HG02798 (cell line): ENCODE measurements at regions not wholly inside any gene's neighbourhood (a gene's known extent, or its start where the extent isn't known, plus 50 kb on each side); places are given as distances from the start of the nearest gene placed in this dataset.
"Not testable (repeated sequence)": the region's sequence is repeated elsewhere in the genome, so short reads cannot be mapped to it uniquely, and the experiment has no call there.

Experiments
- ATAC-seq: cut with Tn5 transposase; IDR thresholded peaks from one replicate; pipeline ENCODE4 v1.9.1; 2021; ENCODE audit warnings: mild to moderate bottlenecking; ENCODE audit not compliant: unreplicated experiment, poor library complexity

DNA sequence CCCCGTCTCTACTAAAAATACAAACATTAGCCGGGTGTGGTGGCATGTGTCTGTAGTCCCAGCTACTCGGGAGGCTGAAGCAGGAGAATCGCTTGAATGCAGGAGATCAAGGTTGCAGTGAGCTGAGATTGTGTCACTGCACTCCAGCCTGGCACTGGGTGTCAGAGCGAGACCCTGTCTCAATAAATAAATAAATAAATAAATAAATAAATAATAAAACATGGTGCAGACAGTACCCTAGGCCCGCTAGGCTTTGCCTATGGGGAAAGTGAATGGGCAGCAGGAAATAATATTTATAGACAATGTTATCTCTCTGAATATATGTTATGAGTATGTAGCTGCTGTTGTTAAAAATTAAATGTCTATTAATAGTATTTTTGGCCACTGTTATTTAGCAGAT is 130.4 kb downstream of the LARP7 start:
- ATAC-seq = no peak

DNA sequence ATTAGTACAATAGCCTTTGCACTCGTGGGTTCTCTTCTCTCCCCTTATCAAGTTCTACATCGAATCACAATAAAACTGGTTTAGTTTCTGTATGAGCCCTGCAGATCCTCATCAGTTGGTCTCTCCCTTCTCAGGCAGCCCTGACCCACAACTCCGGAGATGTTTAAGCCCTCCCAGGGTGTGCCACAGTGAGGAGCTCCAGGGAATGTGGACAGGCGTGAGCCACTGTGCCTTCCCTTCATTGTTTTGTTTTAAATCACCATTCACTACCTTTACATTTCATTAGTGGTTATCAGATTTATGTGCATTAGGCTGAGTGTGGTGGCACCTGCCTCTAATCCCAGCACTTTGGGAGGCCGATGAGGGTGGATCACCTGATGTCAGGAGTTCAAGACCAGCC is 133.2 kb downstream of the LARP7 start:
- ATAC-seq = no peak

DNA sequence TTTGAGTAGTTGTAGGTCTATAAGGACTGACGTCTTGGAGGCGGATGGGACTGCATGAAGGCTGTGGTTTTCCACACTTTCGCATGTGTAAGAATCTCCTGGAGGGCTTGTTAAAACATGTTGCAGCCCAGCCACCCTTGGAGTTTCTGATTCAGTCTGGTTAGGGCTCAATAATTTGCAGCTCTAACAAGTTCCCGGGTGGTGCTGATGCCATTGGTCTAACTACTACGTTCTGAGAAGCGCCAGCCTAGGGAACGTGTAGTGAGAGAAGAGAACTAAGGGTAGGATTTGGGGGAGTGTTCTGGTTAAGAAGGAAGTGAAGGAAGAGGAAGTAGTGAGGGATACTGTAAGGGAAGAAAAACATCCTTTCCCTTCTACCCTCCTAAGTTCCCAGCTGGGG is 138.9 kb downstream of the LARP7 start:
- ATAC-seq = no peak

DNA sequence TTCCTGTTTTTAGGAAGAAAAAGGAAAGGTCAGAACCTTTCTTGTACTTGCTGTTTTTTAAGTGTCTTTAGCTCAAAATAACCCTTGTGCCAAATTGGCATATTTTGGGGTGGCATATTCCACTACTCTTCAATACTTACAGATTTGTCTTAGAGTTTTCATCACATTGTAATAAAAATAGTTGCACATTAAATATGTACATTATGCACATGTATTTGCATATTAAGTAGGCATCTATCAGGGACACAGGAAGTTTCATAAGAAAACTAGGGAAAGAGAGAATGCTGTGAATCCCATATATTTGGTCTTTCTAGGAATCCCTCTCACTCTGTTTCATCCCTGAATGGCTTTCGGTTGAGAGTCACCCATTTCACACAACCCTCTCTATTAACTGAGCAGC is 139.6 kb downstream of the LARP7 start:
- ATAC-seq = no peak

DNA sequence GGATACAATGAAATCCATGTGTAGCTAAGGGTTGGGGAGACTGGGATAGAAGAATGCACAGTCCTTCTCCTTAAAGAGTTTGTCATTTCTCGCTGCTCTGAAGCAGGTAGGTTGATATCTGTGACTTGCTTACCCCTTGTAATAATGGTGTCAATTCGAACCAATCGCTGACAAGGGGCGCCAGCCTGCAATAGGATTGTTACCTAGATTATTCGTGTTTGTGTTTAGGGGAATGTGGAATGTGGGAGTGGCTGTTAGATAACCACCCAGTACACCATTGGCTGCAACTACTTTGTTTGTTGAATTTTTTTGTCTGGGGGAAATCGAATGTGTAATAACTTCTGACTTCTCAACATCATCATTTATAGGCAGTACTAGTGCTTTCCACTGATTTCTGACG is 141.6 kb downstream of the LARP7 start:
- no peak for ATAC-seq

DNA sequence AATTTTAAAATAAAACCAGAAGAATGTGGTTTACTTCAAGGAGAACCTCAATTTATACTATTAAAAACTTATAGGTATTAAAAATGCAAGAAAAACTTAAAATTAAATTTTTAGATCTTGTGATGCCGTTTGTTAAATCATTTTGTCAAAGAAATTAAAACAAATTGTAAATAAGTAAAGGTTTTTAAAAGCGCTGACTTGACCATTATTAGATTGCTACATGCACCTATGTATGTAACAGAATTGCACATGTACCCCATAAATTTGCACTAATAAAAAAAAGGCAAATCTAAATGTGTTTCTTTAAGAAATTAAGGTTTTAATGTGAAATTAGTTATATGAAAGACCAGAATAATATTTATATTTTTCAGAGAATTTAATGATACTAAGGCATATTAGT is 156.1 kb downstream of the LARP7 start:
- ATAC-seq = no peak

DNA sequence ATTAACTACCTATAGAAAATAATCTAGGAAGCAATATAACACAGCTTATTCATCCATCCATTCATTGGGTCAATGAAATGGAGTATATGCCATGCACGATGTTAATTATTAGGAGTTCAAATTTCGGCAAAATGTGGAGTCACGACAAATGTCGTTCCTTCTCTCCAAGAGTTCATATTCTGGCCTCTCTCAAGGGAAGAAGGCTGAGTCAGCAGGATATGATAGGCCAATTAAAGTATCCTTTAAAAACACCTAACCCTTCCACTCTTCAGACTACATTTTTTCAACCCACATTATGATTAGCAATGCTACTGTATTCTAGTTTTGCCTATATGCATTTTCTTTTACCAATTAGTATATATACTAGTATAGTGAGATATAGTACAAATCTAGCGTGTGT is 163.1 kb downstream of the LARP7 start:
- no peak for ATAC-seq

DNA sequence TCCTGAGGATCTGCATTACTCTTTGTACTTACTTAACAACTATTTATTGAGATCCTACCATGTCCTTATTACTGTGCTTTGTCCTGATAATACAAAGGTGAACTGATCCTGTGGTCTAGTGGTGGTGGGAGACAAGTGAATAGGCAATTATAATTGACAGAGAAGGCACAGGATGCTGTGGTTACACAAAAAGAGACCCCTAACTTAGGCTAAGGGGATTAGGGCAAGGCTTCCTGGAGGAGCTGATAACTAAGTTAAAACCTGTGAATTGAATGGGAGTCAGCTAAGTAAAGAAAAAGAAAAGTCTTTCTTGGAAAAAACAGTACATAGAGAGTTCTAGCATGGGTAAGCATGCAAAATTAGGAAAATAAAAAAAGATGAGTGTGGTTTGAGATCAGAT is 164.4 kb downstream of the LARP7 start:
- ATAC-seq = no peak

DNA sequence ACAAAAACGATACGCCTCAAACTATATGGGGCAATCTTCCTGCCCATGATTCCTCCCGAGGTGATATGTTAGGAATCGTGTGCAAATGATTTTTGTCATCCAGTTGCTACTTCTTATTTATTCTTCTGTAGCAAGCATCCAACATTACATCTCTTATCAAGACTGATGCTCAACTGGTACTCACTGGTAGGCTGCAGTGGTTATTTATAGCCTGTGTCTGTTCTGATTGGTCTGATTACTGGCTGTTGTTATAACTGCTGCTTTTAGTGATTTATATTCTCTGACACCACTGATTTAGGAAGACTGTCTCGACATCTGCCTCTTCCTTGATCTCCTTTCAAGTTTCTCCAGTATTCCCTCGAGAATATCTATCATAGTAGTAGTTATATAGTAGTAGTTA is 165.8 kb downstream of the LARP7 start:
- ATAC-seq = no peak

DNA sequence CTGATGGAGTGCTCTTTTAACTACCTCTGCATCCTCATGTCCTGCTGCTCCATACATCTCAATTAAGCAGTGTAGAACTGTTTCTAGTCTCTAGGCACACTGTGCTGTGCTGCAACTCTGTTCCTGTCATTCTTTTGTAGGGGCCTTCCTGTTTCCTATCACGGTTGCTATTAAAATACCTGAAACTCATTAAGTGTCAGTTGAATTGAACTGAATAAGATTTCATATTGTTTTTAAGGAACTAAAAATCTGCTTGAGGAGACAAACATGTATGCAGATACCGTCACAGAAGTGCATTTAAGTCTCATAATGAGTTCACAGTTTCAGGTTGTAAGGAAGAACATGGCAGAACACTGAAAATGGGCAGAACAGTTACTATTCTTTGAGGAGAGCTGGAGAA is 170.1 kb downstream of the LARP7 start:
- no peak for ATAC-seq

DNA sequence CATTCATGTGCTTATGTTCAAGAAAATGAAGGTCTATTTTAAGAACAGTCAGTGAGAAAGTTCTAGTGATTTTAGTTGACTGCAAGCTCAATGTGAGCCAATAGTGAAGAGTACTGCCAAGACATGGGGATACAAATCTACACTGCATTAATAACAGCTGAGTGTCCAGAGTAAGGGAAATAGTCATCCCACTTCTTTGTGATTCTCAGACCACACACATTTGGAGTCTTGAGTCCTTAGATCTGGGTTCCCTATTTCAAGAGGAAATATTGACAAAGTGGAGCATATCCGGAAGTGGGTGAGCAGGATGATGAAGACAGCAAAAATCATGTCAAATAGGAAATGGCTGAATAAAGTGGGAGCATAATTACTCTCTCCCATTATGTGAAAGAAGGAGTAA is 171.1 kb downstream of the LARP7 start:
- no peak for ATAC-seq

DNA sequence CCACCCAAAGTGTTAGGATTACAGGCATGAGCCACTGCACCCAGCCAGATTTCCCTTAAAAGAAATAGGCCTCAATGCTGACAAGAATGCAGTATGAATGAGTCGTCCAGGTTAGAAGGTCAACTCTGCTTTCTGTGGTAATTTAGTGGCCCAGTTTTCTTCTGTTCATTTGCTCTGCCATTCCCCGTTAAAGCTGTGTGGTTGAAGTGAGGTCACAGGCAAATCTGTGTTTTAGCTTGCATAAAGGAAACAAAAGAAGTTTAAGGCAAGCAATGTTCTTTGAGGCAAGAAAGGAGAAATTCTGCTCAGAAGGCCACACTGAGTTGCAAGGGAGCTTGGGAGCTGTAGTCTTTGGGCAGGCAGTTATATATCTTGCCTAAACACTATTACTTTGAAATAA is 176.8 kb downstream of the LARP7 start:
- ATAC-seq = peak; percentile 48

DNA sequence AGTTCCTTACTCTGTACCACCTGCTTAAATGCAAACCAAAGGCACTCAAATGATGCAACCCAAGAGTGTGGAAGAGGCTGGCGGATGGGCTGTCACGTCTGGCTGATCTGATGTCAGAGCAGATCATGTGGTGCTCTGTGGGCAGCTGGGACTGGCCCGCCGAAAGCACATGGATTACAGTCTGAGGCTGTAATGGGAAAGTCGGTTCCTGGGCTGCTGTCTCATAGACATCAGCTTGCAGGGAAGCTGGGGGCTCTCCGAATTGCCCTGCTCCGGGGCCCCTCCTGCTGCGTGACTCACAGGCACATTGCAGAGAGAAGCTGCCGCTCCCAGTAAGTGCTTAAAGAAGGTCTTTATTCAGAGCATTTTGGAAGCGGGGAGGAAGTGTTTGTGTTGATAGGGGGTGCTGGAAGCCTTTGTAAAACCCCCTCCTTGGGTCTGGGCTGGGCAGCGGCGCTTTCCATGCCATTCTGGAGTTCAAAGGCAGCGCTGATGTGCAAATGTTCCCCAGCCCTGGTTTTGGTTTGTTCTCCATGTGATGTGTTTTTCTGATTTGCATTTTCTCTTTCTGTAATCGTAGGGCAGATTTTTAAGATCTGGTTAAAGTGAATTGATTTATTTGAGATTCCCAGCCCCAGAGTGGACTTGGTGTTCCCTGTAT is 181.1 kb downstream of the LARP7 start:
- ATAC-seq = peak; percentile 90

DNA sequence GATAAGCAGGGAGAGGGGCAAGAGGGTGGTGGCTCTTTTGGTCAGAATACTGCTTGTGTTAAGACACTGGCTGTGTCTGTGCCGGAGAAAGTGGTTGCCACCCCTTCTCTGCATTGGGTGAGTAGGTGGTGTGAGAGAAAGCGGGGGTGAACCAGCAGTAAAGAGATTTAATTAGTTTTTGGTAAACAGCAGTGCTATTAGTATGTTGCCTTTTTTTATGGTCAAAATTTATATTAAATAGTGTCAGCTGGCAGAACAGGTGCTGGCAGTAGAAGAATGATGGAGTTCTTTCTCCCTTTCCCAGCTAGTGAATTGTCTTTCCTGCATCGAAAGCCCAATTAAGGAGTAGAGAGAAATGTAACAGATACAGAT is 181.6 kb downstream of the LARP7 start:
- peak; percentile 43 for ATAC-seq

DNA sequence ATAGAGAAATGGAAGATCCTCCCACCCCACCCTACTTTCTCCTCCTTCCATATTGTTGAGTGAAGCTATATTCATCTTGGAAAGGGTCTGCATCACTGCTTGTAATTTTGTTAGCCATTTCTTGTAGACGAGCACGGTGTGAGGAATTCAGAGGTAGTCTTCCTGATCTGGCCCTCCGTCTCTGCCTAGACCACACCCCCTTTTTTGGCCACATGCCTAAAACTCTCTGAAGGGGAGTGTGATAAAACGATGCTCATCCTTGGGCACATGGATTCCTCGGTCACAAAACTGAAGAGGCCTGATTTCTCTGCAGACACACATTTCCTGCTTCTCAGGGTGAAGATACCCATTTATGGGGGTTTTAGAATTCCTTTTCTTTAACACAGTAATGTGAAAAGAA is 182.8 kb downstream of the LARP7 start:
- ATAC-seq = no peak

DNA sequence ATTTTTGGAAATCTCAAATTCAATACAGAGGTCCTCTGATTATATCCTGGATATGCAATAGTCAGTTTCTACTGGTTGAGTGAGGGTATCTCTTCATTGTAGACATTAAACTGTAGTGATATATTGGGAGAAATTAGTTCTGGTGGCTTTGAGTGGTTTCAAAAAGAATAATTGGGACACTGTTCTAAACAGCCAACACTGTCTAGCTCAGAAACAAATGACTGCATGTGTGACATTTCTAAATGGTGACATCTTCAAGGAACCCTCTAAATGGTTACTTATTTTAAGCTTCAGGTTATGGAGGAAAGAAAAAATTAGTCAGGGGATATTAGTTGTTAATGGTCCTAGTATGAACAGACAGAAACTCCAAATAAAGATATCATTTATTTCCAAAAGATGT is 186.2 kb downstream of the LARP7 start:
- no peak for ATAC-seq

DNA sequence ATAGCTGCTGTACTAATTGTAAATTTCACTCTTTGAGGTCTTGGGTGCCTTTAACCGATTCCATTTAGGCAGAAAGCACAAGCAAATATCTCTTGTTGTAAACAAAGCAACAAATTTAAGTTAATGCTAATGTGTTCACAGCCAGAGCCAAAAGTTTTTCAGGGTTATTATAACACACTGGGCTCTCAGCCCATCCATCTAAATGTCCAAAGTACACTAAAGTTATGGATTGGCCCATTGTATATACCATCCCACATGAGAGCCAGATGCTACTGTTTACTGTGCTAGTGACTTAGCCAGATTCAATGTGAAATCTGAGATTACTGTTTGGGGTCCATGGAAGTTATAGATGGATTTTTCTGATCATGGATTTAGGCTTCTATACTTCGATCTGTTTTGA is 186.7 kb downstream of the LARP7 start:
- no peak for ATAC-seq

DNA sequence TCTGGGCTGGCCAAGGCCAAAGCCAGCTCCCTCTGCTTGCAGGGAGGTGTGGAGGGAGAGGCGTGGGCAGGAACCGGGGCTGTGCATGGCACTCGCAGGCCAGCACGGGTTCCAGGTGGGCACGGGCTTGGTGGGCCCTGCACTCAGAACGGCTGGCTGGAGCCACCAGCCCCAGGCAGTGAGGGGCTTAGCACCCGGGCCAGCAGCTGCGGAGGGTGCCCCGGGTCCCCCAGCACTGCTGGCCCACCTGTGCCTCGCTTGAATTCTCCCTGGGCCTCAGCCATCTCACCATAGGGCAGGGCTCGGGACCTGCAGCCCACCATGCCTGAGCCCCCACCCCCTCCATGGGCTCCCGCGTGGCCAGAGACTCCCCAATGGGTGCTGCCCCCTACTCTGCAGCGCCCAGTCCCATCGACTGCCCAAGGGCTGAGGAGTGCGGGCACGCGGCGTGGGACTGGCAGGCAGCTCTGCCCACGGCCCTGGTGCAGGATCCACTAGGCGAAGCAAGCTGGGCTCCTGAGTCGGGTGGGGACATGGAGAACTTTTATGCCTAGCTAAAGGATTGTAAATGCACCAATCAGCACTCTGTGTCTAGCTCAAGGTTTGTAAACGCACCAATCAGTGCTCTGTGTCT is 193.9 kb downstream of the LARP7 start:
- no peak for ATAC-seq

DNA sequence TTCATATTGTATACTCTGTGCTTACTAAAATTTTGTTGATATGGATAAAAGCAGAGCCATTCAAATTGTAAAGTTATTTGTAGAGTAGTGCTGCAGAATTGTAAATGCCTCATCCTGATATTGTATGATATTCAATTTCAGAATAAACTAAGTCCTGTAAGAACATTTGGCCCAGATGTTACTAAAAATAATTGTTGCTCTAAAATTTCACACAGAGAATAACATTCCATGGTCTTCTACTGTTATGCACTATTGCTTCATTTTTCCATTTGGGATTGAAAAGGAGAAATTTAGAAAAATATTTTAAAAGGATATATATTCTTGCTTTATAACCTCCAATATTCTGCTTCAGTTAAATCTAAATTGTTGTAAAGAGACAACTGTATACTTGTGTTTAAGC is 195.6 kb downstream of the LARP7 start:
- no peak for ATAC-seq

DNA sequence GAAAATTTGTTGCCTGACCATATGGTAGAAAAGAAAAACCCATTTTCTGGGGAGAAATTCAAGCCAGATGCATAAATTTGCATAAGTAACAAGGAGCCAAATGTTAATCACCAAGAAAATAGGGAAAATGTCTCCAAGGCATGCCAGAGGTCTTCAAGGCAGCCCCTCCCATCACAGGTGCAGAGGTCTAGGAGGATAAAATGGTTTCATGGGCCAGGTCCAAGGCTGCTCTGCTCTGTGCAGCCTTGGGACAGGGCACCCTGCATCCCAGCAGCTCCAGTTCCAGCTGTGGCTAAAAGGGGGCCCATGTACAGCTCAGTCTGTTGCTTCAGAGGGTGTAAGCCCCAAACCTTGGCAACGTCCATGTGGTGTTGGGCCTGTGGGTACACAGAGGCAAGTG is 200.0 kb downstream of the LARP7 start:
- no peak for ATAC-seq

DNA sequence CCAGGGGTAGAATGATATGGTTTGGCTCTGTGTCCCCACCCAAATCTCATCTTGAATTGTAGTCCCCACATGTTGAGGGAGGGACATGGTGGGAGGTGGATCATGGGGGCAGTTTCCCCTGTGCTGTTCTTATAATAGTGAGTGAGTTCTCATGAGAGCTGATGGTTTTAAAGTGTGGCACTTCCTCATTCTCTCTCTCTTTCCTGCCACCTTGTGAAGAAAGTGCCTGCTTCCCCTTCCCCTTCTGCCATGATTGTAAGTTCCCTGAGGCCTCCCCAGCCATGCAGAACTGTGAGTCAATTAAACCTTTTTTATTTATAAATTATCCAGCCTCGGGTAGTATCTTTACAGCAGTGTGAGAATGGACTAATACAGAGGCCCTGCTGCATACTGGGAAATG is 201.1 kb downstream of the LARP7 start:
- not testable (repeated sequence) for ATAC-seq

DNA sequence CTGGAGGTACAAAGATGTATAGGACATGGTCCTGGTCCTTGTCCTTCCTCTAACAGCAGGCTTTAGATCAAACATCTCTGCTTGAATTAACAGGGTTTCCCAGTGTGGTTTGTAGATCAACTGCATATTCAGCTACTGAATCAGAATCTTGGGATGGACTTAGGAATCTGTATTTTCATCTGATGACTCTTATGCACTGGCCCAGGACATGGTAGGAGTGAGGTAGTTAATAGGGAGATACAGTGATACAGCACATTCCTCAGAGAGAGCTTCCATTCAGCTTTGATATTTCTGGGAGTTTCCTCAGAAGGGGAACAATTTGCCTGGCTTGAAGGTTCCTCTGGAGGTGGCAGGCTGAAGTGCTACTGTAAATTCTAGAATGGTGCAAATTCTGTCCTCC is 203.1 kb downstream of the LARP7 start:
- no peak for ATAC-seq

DNA sequence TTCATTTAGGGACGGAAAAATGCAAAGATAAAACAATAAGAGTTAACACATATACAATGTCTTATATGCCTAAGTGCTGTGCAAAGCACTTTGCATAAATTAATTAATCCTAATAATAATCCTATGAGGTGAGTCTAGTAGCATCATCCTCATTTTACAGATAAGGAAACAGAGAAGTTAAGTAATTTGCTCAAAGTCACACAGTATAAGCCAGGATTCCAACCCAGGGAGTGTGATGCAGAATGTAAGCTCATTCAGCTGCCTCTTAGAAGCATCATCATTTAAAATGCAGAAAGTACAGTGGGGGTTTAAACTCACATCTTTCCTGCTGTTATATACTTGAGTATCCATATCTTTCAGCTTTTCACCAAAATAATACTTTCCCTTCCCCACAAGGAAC is 203.7 kb downstream of the LARP7 start:
- no peak for ATAC-seq
